Type B pancreatic cell (in vitro differentiated cells): ENCODE measurements at regions not wholly inside any gene's neighbourhood (a gene's known extent, or its start where the extent isn't known, plus 50 kb on each side); places are given as distances from the start of the nearest gene placed in this dataset.
A peak's percentile ranks its signal among the peaks of the same experiment; 100 is the strongest.

ENCODE experiments used
- DNase-seq: peaks from one replicate; pipeline ENCODE4 v3.0.0; 2021; ENCODE audit warnings: mixed read lengths; ENCODE audit not compliant: unreplicated experiment; ENCODE audit errors: extremely low spot score
- H3K27ac Mint-ChIP-seq: 2 replicates; pipeline ENCODE4 v1.8.0; 2021; ENCODE audit warnings: mild to moderate bottlenecking, mixed read lengths
- H3K27me3 Mint-ChIP-seq: 2 replicates; pipeline ENCODE4 v1.8.0; 2021; ENCODE audit warnings: mixed read lengths
- H3K36me3 Mint-ChIP-seq: 2 replicates; pipeline ENCODE4 v1.8.0; 2021; ENCODE audit warnings: mixed read lengths
- H3K4me1 Mint-ChIP-seq: one replicate; pipeline ENCODE4 v1.8.0; 2021; ENCODE audit warnings: mixed read lengths; ENCODE audit not compliant: unreplicated experiment
- H3K4me3 Mint-ChIP-seq: 2 replicates; pipeline ENCODE4 v1.8.0; 2021; ENCODE audit warnings: mild to moderate bottlenecking, mixed read lengths
- H3K9me3 Mint-ChIP-seq: 2 replicates; pipeline ENCODE4 v1.8.0; 2021; ENCODE audit warnings: mixed read lengths
- TF ChIP-seq, protein P1 (sequence below): fragments of 200-600 bp; sonication (generic); conservative IDR thresholded peaks from 2 replicates; pipeline ENCODE4 v1.5.0; 2021; ENCODE audit warnings: antibody characterized with exemption, mild to moderate bottlenecking

DNA sequence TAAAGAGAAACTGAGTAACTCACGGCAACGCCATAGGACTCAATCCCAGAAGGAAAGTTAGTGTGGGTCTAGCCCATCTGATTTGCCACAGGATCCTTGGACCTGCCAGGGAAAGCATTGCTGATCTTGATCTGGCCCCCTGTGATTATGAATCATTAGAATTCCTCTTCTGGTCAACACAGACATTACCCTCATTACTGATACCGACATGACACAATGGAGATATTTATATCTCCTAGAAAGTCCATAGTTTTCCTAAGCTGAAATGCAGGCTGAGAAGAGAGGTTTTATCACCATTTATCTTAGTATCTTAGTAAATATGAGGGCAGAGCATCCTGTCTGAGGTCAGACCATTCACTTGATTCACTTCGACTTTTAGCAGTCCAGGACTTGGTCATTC, 75.5 kb upstream of the CCDC68 start:
- DNase-seq, result no peak
- Mint-ChIP-seq H3K36me3 (no peaks in the 10 kb centered on the region), H3K27me3 (peaks cover 7% of the 10 kb centered on the region), H3K27ac (no peak overlapping the region), H3K4me1 (no peaks in the 10 kb centered on the region), H3K4me3 (no peak overlapping the region), H3K9me3 (no peaks in the 10 kb centered on the region)
- TF ChIP-seq, protein P1, sequence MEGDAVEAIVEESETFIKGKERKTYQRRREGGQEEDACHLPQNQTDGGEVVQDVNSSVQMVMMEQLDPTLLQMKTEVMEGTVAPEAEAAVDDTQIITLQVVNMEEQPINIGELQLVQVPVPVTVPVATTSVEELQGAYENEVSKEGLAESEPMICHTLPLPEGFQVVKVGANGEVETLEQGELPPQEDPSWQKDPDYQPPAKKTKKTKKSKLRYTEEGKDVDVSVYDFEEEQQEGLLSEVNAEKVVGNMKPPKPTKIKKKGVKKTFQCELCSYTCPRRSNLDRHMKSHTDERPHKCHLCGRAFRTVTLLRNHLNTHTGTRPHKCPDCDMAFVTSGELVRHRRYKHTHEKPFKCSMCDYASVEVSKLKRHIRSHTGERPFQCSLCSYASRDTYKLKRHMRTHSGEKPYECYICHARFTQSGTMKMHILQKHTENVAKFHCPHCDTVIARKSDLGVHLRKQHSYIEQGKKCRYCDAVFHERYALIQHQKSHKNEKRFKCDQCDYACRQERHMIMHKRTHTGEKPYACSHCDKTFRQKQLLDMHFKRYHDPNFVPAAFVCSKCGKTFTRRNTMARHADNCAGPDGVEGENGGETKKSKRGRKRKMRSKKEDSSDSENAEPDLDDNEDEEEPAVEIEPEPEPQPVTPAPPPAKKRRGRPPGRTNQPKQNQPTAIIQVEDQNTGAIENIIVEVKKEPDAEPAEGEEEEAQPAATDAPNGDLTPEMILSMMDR, result no peak

DNA sequence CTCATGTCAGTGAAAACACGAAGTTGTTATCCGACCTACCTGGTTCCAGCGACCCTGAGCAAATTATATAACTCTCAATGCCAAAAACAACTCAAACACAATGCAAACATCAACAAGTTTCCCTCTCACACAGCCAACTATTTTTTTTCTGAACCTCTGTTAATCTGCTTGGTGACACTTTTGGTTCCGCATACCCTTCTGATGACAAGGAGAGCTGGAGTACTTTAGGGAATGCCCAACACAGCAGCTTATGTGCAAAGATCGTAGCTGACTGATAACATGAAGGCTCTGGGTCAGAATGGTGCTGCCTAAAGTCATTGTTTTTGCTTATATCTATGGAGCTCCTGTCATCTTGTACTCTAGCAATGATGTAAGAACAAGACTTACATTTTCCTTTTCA, 72.7 kb upstream of the CCDC68 start:
- H3K27me3 Mint-ChIP-seq, result peaks cover 7% of the 10 kb centered on the region
- H3K36me3 Mint-ChIP-seq, result no peaks in the 10 kb centered on the region
- H3K4me3 Mint-ChIP-seq, result no peak overlapping the region
- DNase-seq, result no peak
- TF ChIP-seq, protein P1, result no peak
- H3K27ac Mint-ChIP-seq, result peak overlapping the region; percentile 40
- H3K4me1 Mint-ChIP-seq, result no peaks in the 10 kb centered on the region
- H3K9me3 Mint-ChIP-seq, result no peaks in the 10 kb centered on the region

DNA sequence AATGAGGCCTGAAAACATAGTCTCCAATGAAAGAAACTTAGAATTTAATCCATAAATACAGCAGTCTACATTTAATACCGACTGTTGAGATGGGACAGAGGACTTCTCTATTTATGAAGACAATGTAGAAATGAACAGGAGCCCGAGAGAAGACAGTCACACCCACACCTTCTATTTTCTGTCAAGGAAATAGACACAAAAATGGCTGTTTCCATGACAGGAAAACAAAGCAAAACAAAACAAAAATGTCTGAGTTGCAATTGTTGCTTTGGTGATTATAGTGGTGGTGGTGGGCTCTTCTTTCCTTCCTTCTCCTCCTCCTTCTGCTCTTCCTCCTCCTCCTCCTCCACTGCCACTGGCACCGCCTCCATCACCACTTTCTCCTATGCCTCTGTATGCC, 72.3 kb upstream of the CCDC68 start:
- H3K9me3 Mint-ChIP-seq, result no peaks in the 10 kb centered on the region
- H3K27me3 Mint-ChIP-seq, result peaks cover 7% of the 10 kb centered on the region
- no peaks in the 10 kb centered on the region for H3K4me1 Mint-ChIP-seq
- no peak for DNase-seq
- TF ChIP-seq, protein P1, result no peak
- peak overlapping the region; percentile 40 for H3K27ac Mint-ChIP-seq
- H3K36me3 Mint-ChIP-seq, result no peaks in the 10 kb centered on the region
- H3K4me3 Mint-ChIP-seq, result no peak overlapping the region

DNA sequence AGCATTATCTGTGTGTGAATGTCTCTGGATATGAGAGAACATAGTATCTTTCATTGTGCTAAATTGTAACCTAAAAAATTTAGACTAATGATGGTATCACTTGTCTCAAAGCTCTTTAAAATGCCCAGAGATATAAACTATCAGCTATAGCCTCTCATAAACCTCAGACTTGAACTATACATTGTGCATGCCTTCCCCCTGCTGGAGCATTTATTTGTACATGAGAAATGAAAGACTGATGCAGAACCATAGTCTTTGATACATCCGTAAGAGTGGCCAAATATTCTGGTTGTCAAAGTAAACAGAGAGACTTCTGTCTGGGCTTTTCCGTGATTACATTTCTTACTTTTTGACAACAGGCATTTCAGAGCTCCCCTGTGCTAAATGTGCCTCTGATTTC, 71.9 kb upstream of the CCDC68 start:
- Mint-ChIP-seq H3K27ac (no peak overlapping the region), H3K9me3 (no peaks in the 10 kb centered on the region), H3K36me3 (no peaks in the 10 kb centered on the region), H3K27me3 (peaks cover 7% of the 10 kb centered on the region), H3K4me3 (no peak overlapping the region), H3K4me1 (no peaks in the 10 kb centered on the region)
- TF ChIP-seq, protein P1, result no peak
- no peak for DNase-seq

DNA sequence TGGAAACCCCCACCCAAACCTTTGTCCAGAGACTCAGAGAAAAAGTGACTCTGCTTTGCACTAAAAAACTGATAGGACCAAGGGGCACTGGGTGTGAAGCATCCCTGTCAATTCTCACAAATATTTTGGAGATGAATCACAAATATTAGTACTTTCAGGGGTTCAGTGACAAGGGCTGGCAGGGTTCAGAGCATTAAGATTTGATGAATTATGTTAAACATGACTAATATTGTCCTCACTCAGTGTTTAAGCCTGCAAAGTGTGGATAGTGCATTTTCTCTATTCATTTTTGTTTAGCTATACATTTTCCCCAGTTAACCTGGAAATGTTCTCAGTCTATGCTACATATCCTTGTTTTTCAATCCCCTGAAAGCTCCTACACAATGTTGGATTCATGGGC, 65.3 kb upstream of the CCDC68 start:
- DNase-seq, result no peak
- Mint-ChIP-seq H3K9me3 (no peaks in the 10 kb centered on the region), H3K4me3 (no peak overlapping the region), H3K27ac (no peak overlapping the region), H3K27me3 (no peaks in the 10 kb centered on the region), H3K36me3 (no peaks in the 10 kb centered on the region), H3K4me1 (no peaks in the 10 kb centered on the region)
- TF ChIP-seq, protein P1, result no peak

DNA sequence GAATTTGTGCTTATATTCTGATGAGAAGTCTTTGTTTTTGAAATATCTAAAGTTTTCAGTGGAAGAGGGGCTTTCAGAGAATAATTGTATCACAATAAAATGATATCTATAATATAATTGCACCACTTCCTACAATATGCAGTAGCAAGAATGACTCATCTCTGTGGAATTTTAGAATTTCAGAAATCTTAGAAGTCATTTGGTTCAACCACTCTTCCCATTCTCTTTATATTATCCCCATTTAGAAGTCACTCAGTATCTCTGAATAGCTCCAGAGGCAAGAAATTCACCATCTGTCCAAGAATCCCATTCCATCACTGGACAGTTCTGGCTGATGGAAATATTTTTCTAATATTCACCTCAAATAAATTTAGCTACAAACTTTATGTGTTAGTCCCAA, 59.3 kb upstream of the CCDC68 start:
- Mint-ChIP-seq H3K4me3 (no peak overlapping the region), H3K27ac (no peak overlapping the region), H3K36me3 (no peaks in the 10 kb centered on the region), H3K27me3 (no peaks in the 10 kb centered on the region), H3K9me3 (no peaks in the 10 kb centered on the region), H3K4me1 (no peaks in the 10 kb centered on the region)
- TF ChIP-seq, protein P1, result no peak
- no peak for DNase-seq
